HG03066 (cell line): ENCODE measurements at regions not wholly inside any gene's neighbourhood (a gene's known extent, or its start where the extent isn't known, plus 50 kb on each side); places are given as distances from the start of the nearest gene placed in this dataset.
A peak's percentile ranks its signal among the peaks of the same experiment; 100 is the strongest.

Experiments used
- ATAC-seq: cut with Tn5 transposase; IDR thresholded peaks from one replicate; pipeline ENCODE4 v1.9.1; 2021; ENCODE audit warnings: low read depth; ENCODE audit not compliant: unreplicated experiment

- no peak for ATAC-seq
Observed at GRCh38 chr3:59270209-59270608, 220.4 kb upstream of the CFAP20DC start.

GRCh38 chr3:59268170-59268569 lies 218.3 kb upstream of the CFAP20DC start:
- ATAC-seq: no peak

- no peak for ATAC-seq
Observed at GRCh38 chr3:59267021-59267420, 217.2 kb upstream of the CFAP20DC start.

- no peak for ATAC-seq
Observed at GRCh38 chr3:59266551-59266950, 216.7 kb upstream of the CFAP20DC start.

GRCh38 chr3:59265566-59265965 lies 215.7 kb upstream of the CFAP20DC start:
- ATAC-seq: no peak

- ATAC-seq: no peak
Observed at GRCh38 chr3:59264366-59264765, 214.5 kb upstream of the CFAP20DC start.

GRCh38 chr3:59263152-59263551 lies 213.3 kb upstream of the CFAP20DC start:
- ATAC-seq: no peak

GRCh38 chr3:59262076-59262498 lies 212.3 kb upstream of the CFAP20DC start:
- ATAC-seq: peak; percentile 93

GRCh38 chr3:59261009-59261408 lies 211.2 kb upstream of the CFAP20DC start:
- ATAC-seq: no peak

GRCh38 chr3:59258550-59259260 lies 208.9 kb upstream of the CFAP20DC start:
- no peak for ATAC-seq

- ATAC-seq: no peak
Observed at GRCh38 chr3:59257506-59257905, 207.7 kb upstream of the CFAP20DC start.

GRCh38 chr3:59256230-59256629 lies 206.4 kb upstream of the CFAP20DC start:
- no peak for ATAC-seq

- no peak for ATAC-seq
Observed at GRCh38 chr3:59254976-59255375, 205.2 kb upstream of the CFAP20DC start.

GRCh38 chr3:59254433-59254832 lies 204.6 kb upstream of the CFAP20DC start:
- no peak for ATAC-seq

GRCh38 chr3:59253523-59253922 lies 203.7 kb upstream of the CFAP20DC start:
- ATAC-seq: no peak

GRCh38 chr3:59251869-59252268 lies 202.0 kb upstream of the CFAP20DC start:
- no peak for ATAC-seq

GRCh38 chr3:59250600-59250999 lies 200.8 kb upstream of the CFAP20DC start:
- ATAC-seq: no peak

GRCh38 chr3:59249698-59250361 lies 200.0 kb upstream of the CFAP20DC start:
- no peak for ATAC-seq

- ATAC-seq: no peak
Observed at GRCh38 chr3:59249004-59249403, 199.2 kb upstream of the CFAP20DC start.

- peak; percentile 56 for ATAC-seq
Observed at GRCh38 chr3:59247402-59247841, 197.6 kb upstream of the CFAP20DC start.

GRCh38 chr3:59246719-59247401 lies 197.0 kb upstream of the CFAP20DC start:
- ATAC-seq: peak; percentile 51
